Neuronal stem cell (in vitro differentiated cells): ENCODE measurements at regions not wholly inside any gene's neighbourhood (a gene's known extent, or its start where the extent isn't known, plus 50 kb on each side); places are given as distances from the start of the nearest gene placed in this dataset.

Experiments
- DNase-seq: peaks from one replicate; pipeline ENCODE4 v3.0.0-alpha.2; 2013; ENCODE audit warnings: low spot score
- H2AFZ ChIP-seq: one replicate; pipeline ENCODE4 v1.6.1; 2013; ENCODE audit warnings: mild to moderate bottlenecking, low read length, inconsistent platforms
- H2AK5ac ChIP-seq: 2 replicates; pipeline ENCODE4 v1.6.1; 2013; ENCODE audit warnings: low read depth, mild to moderate bottlenecking, inconsistent platforms, low read length, moderate library complexity, mixed read lengths
- H2BK120ac ChIP-seq: 2 replicates; pipeline ENCODE4 v1.6.1; 2013; ENCODE audit warnings: low read depth, mild to moderate bottlenecking, inconsistent platforms, low read length, moderate library complexity, mixed read lengths
- H2BK12ac ChIP-seq: one replicate; pipeline ENCODE4 v1.6.1; 2013; ENCODE audit warnings: low read length, inconsistent platforms
- H2BK15ac ChIP-seq: 2 replicates; pipeline ENCODE4 v1.6.1; 2013; ENCODE audit warnings: mild to moderate bottlenecking, low read length, inconsistent platforms, mixed read lengths
- H2BK5ac ChIP-seq: one replicate; pipeline ENCODE4 v1.6.1; 2013; ENCODE audit warnings: inconsistent platforms, mild to moderate bottlenecking, low read length, moderate library complexity
- H3K14ac ChIP-seq: one replicate; pipeline ENCODE4 v1.6.1; 2013; ENCODE audit warnings: low read length, inconsistent platforms
- H3K18ac ChIP-seq: 2 replicates; pipeline ENCODE4 v1.6.1; 2013; ENCODE audit warnings: low read length, inconsistent platforms
- H3K23ac ChIP-seq: 2 replicates; pipeline ENCODE4 v1.6.1; 2013; ENCODE audit warnings: low read depth, mild to moderate bottlenecking, mixed read lengths, low read length, inconsistent platforms; ENCODE audit not compliant: poor library complexity
- H3K27ac ChIP-seq: replicated peaks from 3 replicates; pipeline ENCODE4 v1.5.1; 2013; ENCODE audit warnings: low read length, inconsistent platforms
- H3K27me3 ChIP-seq, 3 experiments: 2 replicates each; pipeline ENCODE4 v1.6.1; 2013; ENCODE audit warnings: low read length in 3 of 3, mild to moderate bottlenecking in 2 of 3, inconsistent platforms in 1 of 3, low read depth in 1 of 3, mixed read lengths in 1 of 3, moderate library complexity in 1 of 3; ENCODE audit not compliant: control insufficient read depth in 3 of 3, insufficient read depth in 3 of 3
- H3K36me3 ChIP-seq, 2 donors: replicated peaks in 1 of 2; 2 replicates each; pipeline ENCODE4 v1.6.1; 2013; ENCODE audit warnings: low read length in 2 of 2; ENCODE audit not compliant: control insufficient read depth in 2 of 2, insufficient read depth in 2 of 2
- H3K4ac ChIP-seq: 2 replicates; pipeline ENCODE4 v1.6.1; 2013; ENCODE audit warnings: inconsistent platforms, mild to moderate bottlenecking, low read length, moderate library complexity
- H3K4me1 ChIP-seq, 2 donors: 1 replicate in 1 of 2; 2 replicates in 1 of 2; pipeline ENCODE4 v1.6.1; 2013; ENCODE audit warnings: low read length in 2 of 2, low read depth in 1 of 2; ENCODE audit not compliant: control insufficient read depth in 2 of 2, insufficient read depth in 1 of 2
- H3K4me2 ChIP-seq: one replicate; pipeline ENCODE4 v1.6.1; 2013; ENCODE audit warnings: mild to moderate bottlenecking, low read length, inconsistent platforms; ENCODE audit not compliant: insufficient read depth, poor library complexity, severe bottlenecking
- H3K4me3 ChIP-seq, 2 donors: 2 replicates each; pipeline ENCODE4 v1.5.1; 2013; ENCODE audit warnings: low read length in 2 of 2, mild to moderate bottlenecking in 2 of 2, inconsistent platforms in 1 of 2, moderate library complexity in 1 of 2
- H3K79me1 ChIP-seq: one replicate; pipeline ENCODE4 v1.6.1; 2013; ENCODE audit warnings: low read depth, mild to moderate bottlenecking, inconsistent platforms, low read length, moderate library complexity
- H3K9ac ChIP-seq: one replicate; pipeline ENCODE4 v1.6.1; 2013; ENCODE audit warnings: mild to moderate bottlenecking, low read depth, low read length, inconsistent platforms; ENCODE audit not compliant: poor library complexity
- H3K9me3 ChIP-seq, 2 donors: replicated peaks in 1 of 2; 2 replicates each; pipeline versions ENCODE3 to v1.6.1; 2013; ENCODE audit warnings: low read length in 2 of 2, mild to moderate bottlenecking in 2 of 2, inconsistent platforms in 1 of 2, low read depth in 1 of 2, mixed read lengths in 1 of 2, moderate library complexity in 1 of 2; ENCODE audit not compliant: control insufficient read depth in 2 of 2, insufficient read depth in 1 of 2
- H4K8ac ChIP-seq: one replicate; pipeline ENCODE4 v1.6.1; 2013; ENCODE audit warnings: low read depth, mild to moderate bottlenecking, inconsistent platforms, low read length, moderate library complexity
- H4K91ac ChIP-seq: one replicate; pipeline ENCODE4 v1.6.1; 2013; ENCODE audit warnings: low read length, low read depth, mild to moderate bottlenecking, inconsistent platforms; ENCODE audit not compliant: poor library complexity
- WGBS, 2 donors: extraction: QIAGEN DNeasy Blood & Tissue Kit; methylation state at CpG; one replicate each; pipeline ENCODE4 v1.1.7; 2013; ENCODE audit warnings: missing lambda C conversion rate in 2 of 2, mixed read lengths in 1 of 2; ENCODE audit not compliant: insufficient read length in 2 of 2, insufficient replicate concordance in 1 of 2; ENCODE audit errors: extremely low coverage in 2 of 2; 5-methylcytosine and 5-hydroxymethylcytosine counted together

DNA sequence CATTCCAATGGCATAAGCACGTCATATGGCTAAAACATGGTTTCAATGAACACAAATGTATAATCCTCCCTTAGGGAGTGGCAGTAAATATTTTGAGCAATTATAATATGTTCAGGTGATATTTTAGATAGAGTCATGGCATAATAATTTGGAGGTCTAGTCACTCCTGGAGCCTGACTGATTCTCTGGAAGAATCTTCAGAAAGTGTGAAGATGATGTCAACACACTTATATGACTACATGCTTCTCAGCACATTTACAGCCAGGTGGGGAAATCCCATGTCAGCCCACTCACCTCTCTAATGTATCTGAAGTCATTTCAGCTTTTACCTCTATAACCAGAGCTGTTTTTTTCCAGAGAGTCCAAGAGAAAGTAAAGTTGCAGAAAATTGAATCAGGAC, 474.8 kb downstream of the SHISA9 start:
- no peaks in the 10 kb centered on the region for H3K79me1 ChIP-seq
- no peaks in the 10 kb centered on the region for H3K9me3 ChIP-seq
- H3K27ac ChIP-seq = no peak overlapping the region
- H4K91ac ChIP-seq = no peak overlapping the region
- no peak overlapping the region for H3K9ac ChIP-seq
- H2AFZ ChIP-seq = no peak overlapping the region
- no peak overlapping the region for H3K18ac ChIP-seq
- no peak overlapping the region for H3K23ac ChIP-seq
- no peaks in the 10 kb centered on the region for H3K36me3 ChIP-seq
- H2BK5ac ChIP-seq = no peak overlapping the region
- no peak overlapping the region for H2BK12ac ChIP-seq
- H3K14ac ChIP-seq = no peak overlapping the region
- no peak overlapping the region for H2BK120ac ChIP-seq
- no peaks in the 10 kb centered on the region for H3K4me1 ChIP-seq
- no CpG with 5 or more reads among the region's 1 CpG for WGBS, 2 donors
- DNase-seq = no peak
- no peak overlapping the region for H2BK15ac ChIP-seq
- no peak overlapping the region for H3K4me2 ChIP-seq
- no peaks in the 10 kb centered on the region for H3K27me3 ChIP-seq
- H3K4me3 ChIP-seq = no peak overlapping the region
- no peak overlapping the region for H4K8ac ChIP-seq
- no peak overlapping the region for H2AK5ac ChIP-seq
- H3K4ac ChIP-seq = no peak overlapping the region

DNA sequence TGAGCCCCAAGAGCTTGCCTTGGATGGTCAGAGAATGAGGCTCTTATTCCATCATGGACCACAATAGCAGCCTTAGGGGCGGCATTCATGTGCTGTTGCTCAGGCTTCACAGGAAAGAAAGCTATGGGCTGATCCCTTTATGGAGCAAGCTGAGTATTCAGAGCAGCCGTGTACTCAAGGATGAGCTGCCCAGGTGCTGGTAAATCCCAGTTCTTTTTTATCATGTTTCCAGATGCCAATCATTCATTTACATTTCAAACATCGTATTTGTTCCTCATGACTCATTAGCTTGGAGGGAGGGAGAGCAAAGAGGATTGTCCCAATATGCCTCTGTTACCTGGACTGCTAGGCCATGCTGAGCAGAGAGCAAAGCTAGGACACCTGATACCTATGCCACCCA, 475.7 kb downstream of the SHISA9 start:
- Histone ChIP-seq H3K18ac (no peak overlapping the region), H2BK120ac (no peak overlapping the region), H3K14ac (no peak overlapping the region), H3K27me3 (no peaks in the 10 kb centered on the region), H2AFZ (no peak overlapping the region), H2BK12ac (no peak overlapping the region), H3K4me3 (no peak overlapping the region), H3K36me3 (no peaks in the 10 kb centered on the region), H2BK5ac (no peak overlapping the region), H2BK15ac (no peak overlapping the region), H2AK5ac (no peak overlapping the region), H3K23ac (no peak overlapping the region), H3K4me1 (no peaks in the 10 kb centered on the region), H3K27ac (no peak overlapping the region), H4K91ac (no peak overlapping the region), H3K4ac (no peak overlapping the region), H3K9me3 (no peaks in the 10 kb centered on the region), H3K4me2 (no peak overlapping the region), H3K9ac (no peak overlapping the region), H3K79me1 (no peaks in the 10 kb centered on the region), H4K8ac (no peak overlapping the region)
- WGBS, 2 donors = no CpG with 5 or more reads among the region's 3 CpGs
- DNase-seq = no peak

GRCh38 chr16:13378151-13378550, 476.8 kb downstream of the SHISA9 start:
- H3K14ac ChIP-seq = no peak overlapping the region
- no peak overlapping the region for H2AFZ ChIP-seq
- no peak overlapping the region for H3K27ac ChIP-seq
- H3K4me1 ChIP-seq = no peaks in the 10 kb centered on the region
- H2BK15ac ChIP-seq = no peak overlapping the region
- no peaks in the 10 kb centered on the region for H3K36me3 ChIP-seq
- H3K4me3 ChIP-seq = no peak overlapping the region
- no peak overlapping the region for H2BK12ac ChIP-seq
- no peak overlapping the region for H4K8ac ChIP-seq
- no peak overlapping the region for H3K4ac ChIP-seq
- H2AK5ac ChIP-seq = no peak overlapping the region
- no peak overlapping the region for H3K23ac ChIP-seq
- no peak overlapping the region for H3K18ac ChIP-seq
- no peak overlapping the region for H3K9ac ChIP-seq
- no peaks in the 10 kb centered on the region for H3K79me1 ChIP-seq
- no peak overlapping the region for H2BK5ac ChIP-seq
- H3K9me3 ChIP-seq = no peaks in the 10 kb centered on the region
- no CpG with 5 or more reads among the region's 2 CpGs for WGBS, 2 donors
- H3K27me3 ChIP-seq = no peaks in the 10 kb centered on the region
- H4K91ac ChIP-seq = no peak overlapping the region
- DNase-seq = no peak
- H2BK120ac ChIP-seq = no peak overlapping the region
- no peak overlapping the region for H3K4me2 ChIP-seq

DNA sequence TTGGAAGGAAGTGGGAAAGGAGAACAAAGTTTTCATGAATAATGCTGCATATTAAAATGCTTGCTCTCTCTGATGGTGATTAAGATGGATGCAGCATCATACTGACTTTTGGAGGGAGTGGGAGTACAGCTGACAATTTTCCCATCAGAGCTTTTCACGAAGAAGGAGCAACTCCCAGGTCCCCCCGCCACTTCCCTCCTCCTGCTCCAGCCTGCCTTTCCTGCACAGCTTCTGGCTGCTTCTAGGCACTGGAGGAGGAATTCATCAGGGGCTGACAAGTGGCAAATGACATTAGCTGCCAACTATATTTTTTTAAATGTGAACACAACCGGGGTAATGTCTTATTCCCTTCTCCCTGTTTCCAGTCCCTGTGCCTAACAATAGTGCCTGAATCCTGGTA, 477.9 kb downstream of the SHISA9 start:
- Histone ChIP-seq H2BK5ac (no peak overlapping the region), H3K27me3 (no peaks in the 10 kb centered on the region), H3K36me3 (no peaks in the 10 kb centered on the region), H3K79me1 (no peaks in the 10 kb centered on the region), H3K4me1 (no peaks in the 10 kb centered on the region), H2BK12ac (no peak overlapping the region), H4K8ac (no peak overlapping the region), H3K23ac (no peak overlapping the region), H3K9ac (no peak overlapping the region), H3K4me3 (no peak overlapping the region), H3K27ac (no peak overlapping the region), H3K4me2 (no peak overlapping the region), H2BK15ac (no peak overlapping the region), H3K4ac (no peak overlapping the region), H2AK5ac (no peak overlapping the region), H4K91ac (no peak overlapping the region), H2BK120ac (no peak overlapping the region), H3K14ac (no peak overlapping the region), H3K18ac (no peak overlapping the region), H3K9me3 (peaks cover 0 to under 1% of the 10 kb centered on the region in 2 donors), H2AFZ (no peak overlapping the region)
- WGBS, 2 donors = no CpG with 5 or more reads among the region's 3 CpGs
- no peak for DNase-seq
